ENCODE measurements at regions not wholly inside any gene's neighbourhood (a gene's known extent, or its start where the extent isn't known, plus 50 kb on each side); places are given as distances from the start of the nearest gene placed in this dataset.

- no peak for TF ChIP-seq ZSCAN23 (tag by site-specific recombination; IDR thresholded peaks at IDR 0.05)
- no peak for TF ChIP-seq KLF17 (tag by site-specific recombination; IDR thresholded peaks at IDR 0.05)
- TF ChIP-seq ZBTB49 (tag by site-specific recombination; IDR thresholded peaks at IDR 0.05; ENCODE audit: low read depth) = no peak
- TF ChIP-seq YY1 (tag by site-specific recombination; IDR thresholded peaks at IDR 0.05) = no peak
- TF ChIP-seq CTCF (tag by site-specific recombination; IDR thresholded peaks at IDR 0.05) = no peak
- no peak for TF ChIP-seq ZNF513 (tag by site-specific recombination; IDR thresholded peaks at IDR 0.05)
- no peak for TF ChIP-seq ZNF175 (tag by site-specific recombination; IDR thresholded peaks at IDR 0.05)
These were observed 159.4 kb downstream of the ASB1 start for GRCh38 chr2:238585836-238586821.
